HepG2 (cell line): ENCODE measurements at regions not wholly inside any gene's neighbourhood (a gene's known extent, or its start where the extent isn't known, plus 50 kb on each side); places are given as distances from the start of the nearest gene placed in this dataset.

Experiments used
- CHD2 ChIP-seq: IDR thresholded peaks from 2 replicates; pipeline ENCODE4 v1.6.1; 2011; ENCODE audit warnings: low read depth, low read length, improper control_type of control experiment
- CTCF ChIP-seq: sonication (generic); formaldehyde crosslinking; IDR thresholded peaks from 2 replicates; pipeline ENCODE4 v1.5.0; 2020; ENCODE audit warnings: mild to moderate bottlenecking, missing genetic modification reagents, moderate library complexity
- SMAD1 ChIP-seq: sonication (generic); formaldehyde crosslinking; IDR thresholded peaks from 2 replicates; pipeline ENCODE4 v1.4.0; 2020; ENCODE audit warnings: missing genetic modification reagents, low read depth, mild to moderate bottlenecking, borderline replicate concordance
- SMARCE1 ChIP-seq: fragments of 450-650 bp; IDR thresholded peaks from 2 replicates; pipeline ENCODE4 v1.6.1; 2017; ENCODE audit warnings: borderline replicate concordance
- ZFX ChIP-seq: sonication (generic); formaldehyde crosslinking; IDR thresholded peaks from 2 replicates; pipeline ENCODE4 v1.4.0; 2020; ENCODE audit warnings: mild to moderate bottlenecking, low read depth, missing genetic modification reagents, moderate library complexity

GRCh38 chr20:55830121-55830827 lies 175.0 kb downstream of the CBLN4 start:
- TF ChIP-seq SMARCE1 (no peak), SMAD1 (CRISPR knock-in tag) (no peak), CHD2 (no peak), CTCF (CRISPR knock-in tag) (no peak), ZFX (CRISPR knock-in tag) (no peak)
